Astrocyte of the cerebellum (primary cell): ENCODE measurements at regions not wholly inside any gene's neighbourhood (a gene's known extent, or its start where the extent isn't known, plus 50 kb on each side); places are given as distances from the start of the nearest gene placed in this dataset.

Source experiments
- DNase-seq: peaks from one replicate; pipeline ENCODE4 v3.0.0-alpha.2; 2011; ENCODE audit warnings: low read depth
- H3K4me3 ChIP-seq: 2 replicates; pipeline ENCODE4 v1.5.1; 2011; ENCODE audit warnings: mild to moderate bottlenecking, low read depth, low read length, moderate library complexity
- in situ Hi-C: cut with HindIII; loops from 2 replicates; pipeline ENCODE4 v1.10.0; 2017; ENCODE audit warnings: low sequenced_read_pairs
- TF ChIP-seq, protein P1 (sequence below): IDR thresholded peaks from 2 replicates; pipeline ENCODE4 v1.5.1; 2012; ENCODE audit warnings: low read length, low read depth, moderate library complexity, mild to moderate bottlenecking; ENCODE audit errors: missing control alignments

DNA sequence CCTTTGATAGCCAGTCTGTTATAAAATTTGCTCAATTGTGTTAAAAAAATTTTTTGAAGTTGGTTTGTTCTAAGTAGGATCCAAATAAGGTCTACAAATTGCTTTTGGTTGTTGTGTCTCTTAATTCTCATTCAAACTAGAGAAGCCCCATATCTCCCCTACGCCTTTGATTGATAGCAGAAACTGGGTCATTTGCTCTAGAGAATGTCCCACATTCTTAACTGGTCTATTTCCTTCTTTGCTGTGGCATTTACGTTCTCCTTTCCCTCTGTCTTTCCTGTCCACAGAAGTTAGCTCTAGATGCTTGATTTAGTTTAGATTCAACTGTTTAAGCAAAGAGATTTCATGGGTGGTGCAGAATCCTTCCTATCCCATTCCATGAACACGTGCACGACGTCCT, 174.6 kb upstream of the SVIL start:
- in situ Hi-C loops = no loop called here
- no peak overlapping the region for H3K4me3 ChIP-seq
- TF ChIP-seq, protein P1, sequence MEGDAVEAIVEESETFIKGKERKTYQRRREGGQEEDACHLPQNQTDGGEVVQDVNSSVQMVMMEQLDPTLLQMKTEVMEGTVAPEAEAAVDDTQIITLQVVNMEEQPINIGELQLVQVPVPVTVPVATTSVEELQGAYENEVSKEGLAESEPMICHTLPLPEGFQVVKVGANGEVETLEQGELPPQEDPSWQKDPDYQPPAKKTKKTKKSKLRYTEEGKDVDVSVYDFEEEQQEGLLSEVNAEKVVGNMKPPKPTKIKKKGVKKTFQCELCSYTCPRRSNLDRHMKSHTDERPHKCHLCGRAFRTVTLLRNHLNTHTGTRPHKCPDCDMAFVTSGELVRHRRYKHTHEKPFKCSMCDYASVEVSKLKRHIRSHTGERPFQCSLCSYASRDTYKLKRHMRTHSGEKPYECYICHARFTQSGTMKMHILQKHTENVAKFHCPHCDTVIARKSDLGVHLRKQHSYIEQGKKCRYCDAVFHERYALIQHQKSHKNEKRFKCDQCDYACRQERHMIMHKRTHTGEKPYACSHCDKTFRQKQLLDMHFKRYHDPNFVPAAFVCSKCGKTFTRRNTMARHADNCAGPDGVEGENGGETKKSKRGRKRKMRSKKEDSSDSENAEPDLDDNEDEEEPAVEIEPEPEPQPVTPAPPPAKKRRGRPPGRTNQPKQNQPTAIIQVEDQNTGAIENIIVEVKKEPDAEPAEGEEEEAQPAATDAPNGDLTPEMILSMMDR = no peak

DNA sequence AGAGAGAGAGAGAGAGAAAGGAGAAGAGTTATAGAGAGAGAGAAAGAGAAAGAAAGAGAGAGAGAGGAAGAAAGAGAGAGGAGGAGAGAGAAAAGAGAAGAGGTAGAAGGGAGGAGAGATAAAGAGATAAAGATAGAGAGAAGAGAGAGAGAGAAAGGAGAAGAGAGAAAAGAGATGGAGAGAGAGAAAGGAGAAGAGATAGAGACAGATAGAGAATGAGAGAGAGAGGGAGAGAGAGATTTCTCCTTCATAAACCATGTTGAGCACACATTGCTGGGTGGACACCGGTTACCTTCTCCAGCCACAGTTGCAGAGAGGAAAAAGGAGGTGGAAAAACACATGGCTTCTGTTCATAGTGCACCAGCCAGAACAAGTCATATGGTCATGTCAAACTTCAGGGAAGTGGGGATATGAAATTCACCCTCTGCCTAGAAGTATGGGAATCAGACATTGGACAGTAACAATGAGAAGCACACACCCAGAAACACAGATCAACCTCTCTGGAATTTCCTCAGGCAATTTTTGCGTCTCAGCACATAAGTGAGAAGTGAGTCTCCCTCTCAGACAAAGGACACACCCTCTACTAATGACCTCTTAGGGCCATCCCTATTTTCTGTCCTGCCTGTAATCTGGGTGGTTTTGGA, 172.5 kb upstream of the SVIL start:
- no peak for DNase-seq
- in situ Hi-C loops = no loop called here
- TF ChIP-seq, protein P1 = no peak
- no peak overlapping the region for H3K4me3 ChIP-seq

More for the DNA sequence above, 174.6 kb upstream of the SVIL start:
- no peak for DNase-seq

DNA sequence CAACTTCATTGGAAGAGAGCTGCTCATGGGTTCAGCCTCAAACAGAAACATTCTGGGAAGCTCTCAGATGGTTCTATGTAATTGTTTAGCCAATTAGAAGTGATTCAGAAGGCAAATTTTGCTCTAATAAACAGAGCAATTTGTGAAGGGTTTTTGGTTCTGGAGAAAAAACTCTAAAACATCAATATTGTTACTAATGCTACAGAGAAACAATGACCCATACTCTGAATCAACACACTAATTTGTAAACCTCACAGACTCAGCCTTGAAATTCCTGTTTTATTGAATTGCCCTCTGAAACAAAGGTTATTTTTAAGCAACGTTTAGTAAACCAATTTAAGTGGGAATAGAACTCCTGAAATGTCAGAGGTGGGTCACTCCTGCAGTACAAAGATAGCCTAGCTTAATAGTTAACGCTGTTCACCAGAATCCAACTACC, 171.6 kb upstream of the SVIL start:
- no peak for DNase-seq
- H3K4me3 ChIP-seq = no peak overlapping the region
- in situ Hi-C loops = no loop called here
- TF ChIP-seq, protein P1 = no peak

DNA sequence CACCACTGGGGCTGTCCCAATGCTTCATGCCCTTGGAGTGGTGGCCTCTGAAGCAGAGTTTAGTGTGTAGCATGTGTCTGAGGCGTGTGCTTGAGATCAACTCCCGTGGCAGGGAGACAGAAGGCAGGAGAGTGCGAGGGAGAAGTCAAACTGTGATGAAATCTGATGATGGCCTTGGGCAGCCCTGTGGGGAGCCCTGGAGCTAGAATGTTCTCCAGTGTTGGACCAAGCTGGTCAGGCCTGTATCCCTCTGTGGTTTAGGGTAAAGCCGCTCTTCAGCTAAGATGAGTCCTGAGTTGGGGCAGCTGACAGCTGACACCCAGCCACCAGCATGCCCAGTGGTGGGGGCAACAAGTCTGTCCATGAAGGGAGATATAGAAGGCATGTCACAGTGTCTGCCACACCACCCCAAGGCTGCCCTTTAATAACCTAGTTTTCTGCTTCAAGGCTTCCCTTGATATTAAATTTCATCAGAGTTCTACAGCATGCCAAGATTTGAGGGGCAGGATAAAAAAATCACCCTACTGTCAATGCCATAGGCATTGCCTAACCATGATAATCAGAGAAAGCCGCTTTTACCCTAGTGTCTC, 170.5 kb upstream of the SVIL start:
- TF ChIP-seq, protein P1 = no peak
- H3K4me3 ChIP-seq = no peak overlapping the region
- DNase-seq = no peak
- in situ Hi-C loops = no loop called here

DNA sequence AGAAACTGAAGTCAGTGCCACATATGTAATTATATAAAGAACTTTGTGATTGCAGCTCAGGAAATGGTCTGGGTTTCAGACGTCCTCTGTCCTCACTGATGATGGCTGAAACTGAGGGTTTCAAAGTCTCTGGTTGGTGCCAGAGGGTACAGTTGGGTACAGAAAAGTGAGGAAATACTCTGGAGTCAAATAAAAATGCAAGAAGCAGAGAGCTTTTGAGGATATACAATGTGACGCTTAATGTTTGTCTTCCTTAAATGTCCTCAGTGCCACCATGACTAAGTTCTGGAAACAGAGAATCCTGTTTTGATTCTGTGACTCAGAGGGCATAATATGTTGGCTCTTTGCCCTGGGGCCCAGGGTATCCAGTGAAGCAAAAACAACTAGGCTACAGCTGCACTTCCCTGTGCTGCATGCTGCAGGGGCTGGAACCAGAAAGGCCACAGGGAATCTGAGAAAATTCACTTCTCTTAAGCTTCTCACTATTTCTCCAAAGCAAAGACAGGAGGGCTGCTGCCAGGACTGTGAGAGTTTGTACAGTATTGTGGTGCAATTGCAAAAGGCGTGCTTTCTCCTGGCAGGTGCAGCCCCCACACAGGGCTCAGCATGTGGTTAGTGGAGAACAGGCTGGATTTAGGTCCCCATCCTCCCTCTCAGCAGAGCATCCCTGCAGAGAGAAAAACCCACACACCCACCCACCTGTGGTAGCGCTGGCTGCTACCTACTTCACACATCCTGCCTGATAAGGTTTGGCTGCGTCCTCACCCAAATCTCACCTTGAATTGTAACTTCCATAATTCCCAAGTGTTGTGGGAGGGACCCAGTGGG, 169.5 kb upstream of the SVIL start:
- DNase-seq = peak; percentile 77
- TF ChIP-seq, protein P1 = no peak
- no peak overlapping the region for H3K4me3 ChIP-seq
- in situ Hi-C loops = loop anchor here (5.0 kb wide), 1 partner anchor 48 kb away; no protein-coding TSS in a partner anchor

DNA sequence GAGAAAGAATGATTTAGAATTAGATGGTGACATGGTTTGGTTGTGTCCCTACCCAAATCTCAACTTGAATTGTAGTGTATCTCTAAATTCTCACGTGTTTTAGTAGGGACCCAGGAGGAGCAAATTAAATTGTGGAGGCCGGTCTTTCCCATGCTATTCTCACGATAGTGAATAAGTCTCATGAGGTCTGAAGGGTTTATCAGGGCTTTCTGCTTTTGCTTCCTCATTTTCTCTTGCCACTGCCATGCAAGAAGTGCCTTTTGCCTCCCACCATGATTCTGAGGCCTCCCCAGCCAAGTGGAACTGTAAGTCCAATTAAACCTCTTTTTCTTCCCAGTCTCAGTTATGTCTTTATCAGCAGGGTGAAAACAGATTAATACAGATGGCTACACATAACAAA, 167.4 kb upstream of the SVIL start:
- TF ChIP-seq, protein P1 = no peak
- H3K4me3 ChIP-seq = no peak overlapping the region
- in situ Hi-C loops = loop anchor here (5.0 kb wide), 1 partner anchor 50 kb away; no protein-coding TSS in a partner anchor
- DNase-seq = no peak
